Urothelium cell line (cell line): ENCODE measurements at regions not wholly inside any gene's neighbourhood (a gene's known extent, or its start where the extent isn't known, plus 50 kb on each side); places are given as distances from the start of the nearest gene placed in this dataset.
"Not testable (repeated sequence)": the region's sequence is repeated elsewhere in the genome, so short reads cannot be mapped to it uniquely, and the experiment has no call there.

ENCODE experiments used
- DNase-seq: peaks from one replicate; pipeline ENCODE4 v3.0.0; 2011; ENCODE audit warnings: low spot score, mixed read lengths
- FAIRE-seq: peaks from 2 replicates; lab custom pipeline; 2011; peaks lifted over from hg19 to GRCh38; lab: Jason Lieb, UNC

GRCh38 chrX:108896349-108896748 lies 160.0 kb upstream of the IRS4 start:
- FAIRE-seq, DNase-seq: not testable (repeated sequence)

GRCh38 chrX:108892501-108892900 lies 156.1 kb upstream of the IRS4 start:
- FAIRE-seq: no peak
- no peak for DNase-seq

- FAIRE-seq (no peak), DNase-seq (no peak)
These were observed 139.2 kb upstream of the IRS4 start for GRCh38 chrX:108875548-108875947.

GRCh38 chrX:108843039-108843438 lies 106.7 kb upstream of the IRS4 start:
- not testable (repeated sequence) for DNase-seq, FAIRE-seq

GRCh38 chrX:108833993-108834392 lies 97.6 kb upstream of the IRS4 start:
- DNase-seq (no peak), FAIRE-seq (no peak)

- no peak for FAIRE-seq
- DNase-seq: peak; percentile 0
These were observed 75.5 kb upstream of the IRS4 start for GRCh38 chrX:108811891-108812290.

- DNase-seq (no peak), FAIRE-seq (no peak)
These were observed 58.9 kb upstream of the IRS4 start for GRCh38 chrX:108795240-108795639.
